ENCODE measurements at regions not wholly inside any gene's neighbourhood (a gene's known extent, or its start where the extent isn't known, plus 50 kb on each side); places are given as distances from the start of the nearest gene placed in this dataset.

DNA sequence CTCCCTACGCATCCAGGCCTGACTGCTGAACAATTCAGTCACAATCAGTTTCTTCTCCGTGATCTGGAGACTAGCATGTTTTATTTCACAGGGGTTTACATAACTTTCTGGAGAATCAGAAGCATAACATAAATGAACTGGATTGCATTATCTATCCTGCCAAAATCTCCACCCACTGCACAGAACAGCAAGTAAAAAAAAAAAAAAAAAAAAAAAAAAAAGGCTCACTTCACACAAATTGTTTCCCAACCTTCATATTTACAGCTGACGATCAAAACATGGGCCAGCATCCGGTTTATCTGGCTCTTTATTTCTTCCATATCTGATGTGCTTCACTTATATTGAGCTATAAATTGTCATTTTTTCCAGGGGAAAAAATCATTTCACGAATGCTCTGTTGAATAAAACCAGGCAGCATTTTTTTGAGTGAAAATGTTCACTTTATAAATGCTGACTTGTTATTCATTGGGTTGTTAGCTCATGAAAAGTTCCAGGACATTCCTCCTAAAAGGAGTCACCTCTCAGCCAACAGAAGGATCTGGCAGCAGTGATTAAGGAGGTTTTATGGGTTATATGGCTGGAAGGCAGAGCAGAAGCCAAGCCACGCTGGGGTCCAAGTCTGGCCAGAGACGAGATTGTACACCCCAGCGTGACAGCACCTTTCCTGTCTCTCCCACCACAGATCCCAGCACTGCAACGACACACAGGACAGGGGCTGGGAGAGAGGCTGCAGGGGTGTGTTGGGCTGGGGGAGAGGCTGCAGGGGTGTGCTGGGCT lies 51.2 kb upstream of the GLI2 start:
- DNase-seq, result no peak

DNA sequence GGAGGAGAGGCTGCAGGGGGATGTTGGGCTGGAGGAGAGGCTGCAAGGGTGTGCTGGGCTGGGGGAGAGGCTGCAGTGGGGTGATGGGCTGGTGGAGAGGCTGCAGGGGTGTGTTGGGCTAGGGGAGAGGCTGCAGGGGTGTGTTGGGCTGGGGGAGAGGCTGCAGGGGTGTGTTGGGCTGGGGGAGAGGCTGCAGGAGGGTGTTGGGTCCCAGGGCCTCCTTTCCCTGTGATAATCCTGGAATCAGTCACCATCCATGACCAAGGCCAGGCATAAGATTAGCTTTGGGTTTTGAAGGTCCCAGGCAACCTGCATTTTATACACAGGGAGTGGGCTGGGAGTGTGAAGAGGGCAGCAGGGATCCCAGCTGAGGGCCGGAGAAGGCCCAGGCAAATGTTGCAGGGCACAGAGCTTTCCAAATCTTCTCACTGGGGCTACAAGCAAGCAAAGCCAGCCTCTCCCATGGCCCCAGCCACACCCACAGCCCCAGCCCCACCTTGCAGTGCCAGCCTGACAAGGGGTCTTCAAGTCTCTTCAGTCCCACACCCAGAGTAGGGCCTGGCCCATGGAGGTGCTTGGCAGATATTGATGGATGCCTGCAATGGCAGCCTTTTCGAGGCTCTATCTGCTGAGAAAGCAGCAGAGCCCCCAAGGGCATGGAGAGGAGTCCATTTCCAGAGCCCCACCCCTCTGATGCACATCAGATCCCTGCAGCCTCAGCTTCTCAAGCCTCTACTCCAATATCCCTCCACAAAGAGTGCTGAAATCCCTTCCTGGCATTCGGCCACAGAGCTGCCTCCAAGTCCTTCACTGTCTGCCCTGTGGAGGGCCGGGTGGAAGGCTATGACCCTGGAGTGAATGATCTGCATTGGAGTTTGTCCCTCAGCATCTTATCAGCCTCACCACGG lies 50.3 kb upstream of the GLI2 start:
- no peak for DNase-seq
